ENCODE measurements at regions not wholly inside any gene's neighbourhood (a gene's known extent, or its start where the extent isn't known, plus 50 kb on each side); places are given as distances from the start of the nearest gene placed in this dataset.

GRCh38 chr2:123768233-123768632, 256.9 kb upstream of the CNTNAP5 start:
- no peak for TF ChIP-seq CTCF (IDR thresholded peaks at IDR 0.05)
- no peak for TF ChIP-seq SMC3 (IDR thresholded peaks at IDR 0.05; ENCODE audit: low read depth, low read length)
- no peak for TF ChIP-seq POLR2AphosphoS5 (IDR thresholded peaks at IDR 0.05; ENCODE audit: low read depth, low read length)
- TF ChIP-seq NFIC (IDR thresholded peaks at IDR 0.05; ENCODE audit: borderline replicate concordance): no peak
- TF ChIP-seq REST (IDR thresholded peaks at IDR 0.05; ENCODE audit: low read depth, low read length): no peak
- TF ChIP-seq TEAD4 (IDR thresholded peaks at IDR 0.05; ENCODE audit: borderline replicate concordance, insufficient read depth): no peak
- TF ChIP-seq RAD21 (IDR thresholded peaks at IDR 0.05; ENCODE audit: low read length): no peak
- TF ChIP-seq EP300 (IDR thresholded peaks at IDR 0.05; ENCODE audit: borderline replicate concordance in 1 of 2, low read depth in 1 of 2, low read length in 1 of 2): no peak
- no peak for TF ChIP-seq GATA2 (CRISPR knock-in tag; IDR thresholded peaks at IDR 0.05)
- no peak for TF ChIP-seq TAF1 (IDR thresholded peaks at IDR 0.05; ENCODE audit: borderline replicate concordance, low read depth, low read length)

Measured in SK-N-SH (cell line).